ENCODE measurements at regions not wholly inside any gene's neighbourhood (a gene's known extent, or its start where the extent isn't known, plus 50 kb on each side); places are given as distances from the start of the nearest gene placed in this dataset.

DNA sequence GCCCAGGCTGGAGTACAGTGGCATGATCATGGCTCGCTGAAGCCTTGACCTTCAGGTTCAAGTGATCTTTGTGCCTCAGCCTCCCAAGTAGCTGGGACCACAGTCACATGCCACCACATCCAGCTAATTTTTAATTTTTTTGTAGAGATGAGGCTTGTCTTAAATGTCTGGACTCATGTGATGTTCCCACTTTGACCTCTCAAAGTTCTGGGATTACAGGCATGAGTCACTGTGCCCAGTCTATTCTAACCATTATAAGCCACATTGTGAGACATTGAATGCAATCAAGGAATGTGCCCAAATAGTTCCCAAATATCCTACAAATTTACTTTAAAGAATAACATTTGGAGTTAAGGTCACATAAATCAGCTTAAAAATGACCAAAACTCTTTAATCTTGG lies 130.7 kb upstream of the ARID2 start:
- TF ChIP-seq, protein P1, sequence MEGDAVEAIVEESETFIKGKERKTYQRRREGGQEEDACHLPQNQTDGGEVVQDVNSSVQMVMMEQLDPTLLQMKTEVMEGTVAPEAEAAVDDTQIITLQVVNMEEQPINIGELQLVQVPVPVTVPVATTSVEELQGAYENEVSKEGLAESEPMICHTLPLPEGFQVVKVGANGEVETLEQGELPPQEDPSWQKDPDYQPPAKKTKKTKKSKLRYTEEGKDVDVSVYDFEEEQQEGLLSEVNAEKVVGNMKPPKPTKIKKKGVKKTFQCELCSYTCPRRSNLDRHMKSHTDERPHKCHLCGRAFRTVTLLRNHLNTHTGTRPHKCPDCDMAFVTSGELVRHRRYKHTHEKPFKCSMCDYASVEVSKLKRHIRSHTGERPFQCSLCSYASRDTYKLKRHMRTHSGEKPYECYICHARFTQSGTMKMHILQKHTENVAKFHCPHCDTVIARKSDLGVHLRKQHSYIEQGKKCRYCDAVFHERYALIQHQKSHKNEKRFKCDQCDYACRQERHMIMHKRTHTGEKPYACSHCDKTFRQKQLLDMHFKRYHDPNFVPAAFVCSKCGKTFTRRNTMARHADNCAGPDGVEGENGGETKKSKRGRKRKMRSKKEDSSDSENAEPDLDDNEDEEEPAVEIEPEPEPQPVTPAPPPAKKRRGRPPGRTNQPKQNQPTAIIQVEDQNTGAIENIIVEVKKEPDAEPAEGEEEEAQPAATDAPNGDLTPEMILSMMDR (IDR thresholded peaks at IDR 0.05; ENCODE audit: unreplicated experiment) = no peak
- H3K36me3 Mint-ChIP-seq (ENCODE audit: low read depth, unreplicated experiment) = no peaks in the 10 kb centered on the region
- no peak overlapping the region for H3K4me3 Mint-ChIP-seq (ENCODE audit: unreplicated experiment)
- no peaks in the 10 kb centered on the region for H3K27me3 Mint-ChIP-seq (ENCODE audit: unreplicated experiment)
- no peaks in the 10 kb centered on the region for H3K9me3 Mint-ChIP-seq (ENCODE audit: unreplicated experiment)
- no peak for DNase-seq (ENCODE audit: low spot score)
- H3K27ac Mint-ChIP-seq (ENCODE audit: unreplicated experiment) = no peak overlapping the region
- no peaks in the 10 kb centered on the region for H3K4me1 Mint-ChIP-seq (ENCODE audit: unreplicated experiment)

DNA sequence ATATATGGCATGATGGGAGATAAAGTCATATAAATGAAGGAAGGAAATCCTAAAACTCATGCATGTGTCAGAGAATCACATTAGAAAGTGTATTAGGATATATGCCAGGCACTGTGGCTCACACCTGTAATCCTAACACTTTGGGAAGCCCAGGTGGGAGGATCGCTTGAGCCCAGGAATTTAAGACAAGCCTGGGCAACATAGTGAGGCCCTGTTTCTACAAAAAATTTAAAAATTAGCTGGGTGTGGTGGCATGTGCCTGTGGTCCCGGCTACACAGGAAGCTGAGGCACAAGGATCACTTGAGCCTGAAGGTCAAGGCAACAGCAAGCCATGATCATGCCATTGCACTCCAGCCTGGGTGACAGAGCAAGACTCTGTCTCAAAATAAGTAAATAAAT lies 130.3 kb upstream of the ARID2 start:
- H3K4me1 Mint-ChIP-seq (ENCODE audit: unreplicated experiment) = no peaks in the 10 kb centered on the region
- TF ChIP-seq, protein P1 (IDR thresholded peaks at IDR 0.05; ENCODE audit: unreplicated experiment) = no peak
- no peaks in the 10 kb centered on the region for H3K27me3 Mint-ChIP-seq (ENCODE audit: unreplicated experiment)
- no peak overlapping the region for H3K4me3 Mint-ChIP-seq (ENCODE audit: unreplicated experiment)
- no peaks in the 10 kb centered on the region for H3K9me3 Mint-ChIP-seq (ENCODE audit: unreplicated experiment)
- no peaks in the 10 kb centered on the region for H3K36me3 Mint-ChIP-seq (ENCODE audit: low read depth, unreplicated experiment)
- no peak for DNase-seq (ENCODE audit: low spot score)
- no peak overlapping the region for H3K27ac Mint-ChIP-seq (ENCODE audit: unreplicated experiment)

DNA sequence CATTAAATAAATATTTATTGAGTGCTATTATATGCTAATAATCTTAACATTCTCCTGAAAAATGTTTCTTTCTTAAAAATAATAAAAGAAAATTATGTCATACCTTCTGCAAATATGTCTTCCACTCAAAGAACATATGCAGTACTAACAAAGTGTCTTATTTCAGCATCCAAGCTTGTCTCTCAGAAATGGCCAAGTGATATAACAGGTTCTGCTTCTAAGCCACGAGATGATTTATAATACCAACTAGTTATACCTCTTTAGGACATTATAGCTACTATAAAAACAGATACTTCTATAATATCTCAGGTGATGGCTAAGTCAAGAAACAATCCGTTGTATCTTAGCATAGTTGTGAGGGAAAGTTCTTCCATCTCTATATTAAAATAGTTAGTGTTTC lies 128.1 kb upstream of the ARID2 start:
- Mint-ChIP-seq H3K27me3 (ENCODE audit: unreplicated experiment) (no peaks in the 10 kb centered on the region), H3K4me3 (ENCODE audit: unreplicated experiment) (no peak overlapping the region), H3K9me3 (ENCODE audit: unreplicated experiment) (no peaks in the 10 kb centered on the region), H3K4me1 (ENCODE audit: unreplicated experiment) (no peaks in the 10 kb centered on the region), H3K27ac (ENCODE audit: unreplicated experiment) (no peak overlapping the region), H3K36me3 (ENCODE audit: low read depth, unreplicated experiment) (no peaks in the 10 kb centered on the region)
- TF ChIP-seq, protein P1 (IDR thresholded peaks at IDR 0.05; ENCODE audit: unreplicated experiment) = no peak
- DNase-seq (ENCODE audit: low spot score) = no peak

DNA sequence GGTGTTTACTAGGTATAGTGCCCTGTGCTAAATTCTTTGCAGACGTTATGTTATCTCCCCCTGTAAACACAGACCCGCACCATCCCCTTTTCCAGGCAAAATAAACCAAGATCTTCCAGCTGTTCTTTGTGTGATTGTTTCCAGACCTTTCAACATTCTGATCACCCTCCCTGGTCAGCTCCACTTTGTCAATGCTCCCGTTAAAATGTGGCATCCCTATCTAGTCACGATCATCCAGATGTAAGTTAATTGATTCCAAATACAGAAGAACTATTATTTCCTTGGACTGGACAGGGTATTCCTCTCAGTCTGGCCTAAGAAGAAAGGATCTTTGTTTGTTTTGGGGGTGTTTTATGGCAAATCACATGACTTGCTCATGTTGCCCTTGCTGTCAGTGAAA lies 127.6 kb upstream of the ARID2 start:
- Mint-ChIP-seq H3K4me1 (ENCODE audit: unreplicated experiment) (no peaks in the 10 kb centered on the region), H3K36me3 (ENCODE audit: low read depth, unreplicated experiment) (no peaks in the 10 kb centered on the region), H3K27me3 (ENCODE audit: unreplicated experiment) (no peaks in the 10 kb centered on the region), H3K4me3 (ENCODE audit: unreplicated experiment) (no peak overlapping the region), H3K9me3 (ENCODE audit: unreplicated experiment) (no peaks in the 10 kb centered on the region), H3K27ac (ENCODE audit: unreplicated experiment) (no peak overlapping the region)
- DNase-seq (ENCODE audit: low spot score) = no peak
- TF ChIP-seq, protein P1 (IDR thresholded peaks at IDR 0.05; ENCODE audit: unreplicated experiment) = no peak

DNA sequence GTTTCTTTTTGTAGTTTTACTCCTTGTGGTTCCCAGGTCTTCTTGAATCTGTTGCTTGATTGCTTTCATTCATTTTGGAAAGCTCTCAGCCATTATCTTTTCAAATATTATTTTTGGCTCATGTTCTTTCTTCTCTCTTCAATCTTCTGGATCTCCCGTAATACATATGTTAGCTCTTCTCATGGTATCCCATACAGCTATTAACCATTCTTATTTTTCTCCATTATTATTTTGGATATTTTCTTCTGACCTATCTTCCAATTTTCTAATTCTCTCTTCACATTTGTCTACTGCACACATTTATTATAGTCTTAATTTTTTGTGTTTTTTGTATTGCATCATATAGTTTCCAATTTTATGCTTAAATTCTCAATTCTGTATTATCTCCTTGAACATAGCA lies 123.9 kb upstream of the ARID2 start:
- DNase-seq (ENCODE audit: low spot score) = no peak
- Mint-ChIP-seq H3K27ac (ENCODE audit: unreplicated experiment) (no peak overlapping the region), H3K4me1 (ENCODE audit: unreplicated experiment) (no peaks in the 10 kb centered on the region), H3K9me3 (ENCODE audit: unreplicated experiment) (no peaks in the 10 kb centered on the region), H3K4me3 (ENCODE audit: unreplicated experiment) (no peak overlapping the region), H3K36me3 (ENCODE audit: low read depth, unreplicated experiment) (no peaks in the 10 kb centered on the region), H3K27me3 (ENCODE audit: unreplicated experiment) (no peaks in the 10 kb centered on the region)
- TF ChIP-seq, protein P1 (IDR thresholded peaks at IDR 0.05; ENCODE audit: unreplicated experiment) = no peak

All from endothelial cell (in vitro differentiated cells).